IMR-90 (cell line): ENCODE measurements at regions not wholly inside any gene's neighbourhood (a gene's known extent, or its start where the extent isn't known, plus 50 kb on each side); places are given as distances from the start of the nearest gene placed in this dataset.

ENCODE experiments used
- ATAC-seq: fragments of 200-7000 bp; cut with Tn5 transposase; 2 replicates; pipeline ENCODE4 v1.9.1; 2020; ENCODE audit warnings: low read depth, mild to moderate bottlenecking, moderate library complexity
- BruUV-seq: library from RNA; stranded (reverse); fragments of 400-500 nt; replicated peaks from 2 replicates; lab custom pipeline; 2021; lab: Mats Ljungman, UMichigan
- CTCF ChIA-PET: fragments of 300-600 bp; formaldehyde crosslinking; extraction: SDS; loops from one replicate; lab custom pipeline; 2021; ENCODE audit warnings: antibody characterized with exemption; lab: Yijun Ruan, JAX
- POLR2A ChIA-PET: fragments of 300-600 bp; sonication (Branson Sonifier 250); formaldehyde crosslinking; loops from one replicate; lab custom pipeline; 2022; ENCODE audit warnings: antibody characterized with exemption; ENCODE audit not compliant: unreplicated experiment; lab: Charles Lee
- DNase-seq: peaks from one replicate; pipeline ENCODE4 v3.0.0; 2013
- H2AFZ ChIP-seq: replicated peaks from 2 replicates; pipeline ENCODE3; 2013; ENCODE audit warnings: low read length, mild to moderate bottlenecking; ENCODE audit not compliant: poor library complexity
- H2AK5ac ChIP-seq: 2 replicates; pipeline ENCODE4 v1.6.1; 2013; ENCODE audit warnings: low read depth, low read length, inconsistent platforms
- H2AK9ac ChIP-seq: replicated peaks from 2 replicates; pipeline ENCODE3; 2013; ENCODE audit warnings: mild to moderate bottlenecking, low read depth, low read length, moderate library complexity; ENCODE audit not compliant: poor library complexity
- H2BK120ac ChIP-seq: 2 replicates; pipeline ENCODE4 v1.6.1; 2013; ENCODE audit warnings: low read depth, low read length, inconsistent platforms
- H2BK15ac ChIP-seq: 3 replicates; pipeline ENCODE4 v1.6.1; 2013; ENCODE audit warnings: low read depth, low read length, inconsistent platforms
- H2BK20ac ChIP-seq: 2 replicates; pipeline ENCODE4 v1.6.1; 2013; ENCODE audit warnings: low read depth, mild to moderate bottlenecking, inconsistent platforms, low read length, moderate library complexity
- H2BK5ac ChIP-seq: 2 replicates; pipeline ENCODE4 v1.6.1; 2013; ENCODE audit warnings: mild to moderate bottlenecking, low read depth, low read length, inconsistent platforms; ENCODE audit not compliant: poor library complexity, severe bottlenecking
- H3K14ac ChIP-seq: replicated peaks from 2 replicates; pipeline ENCODE4 v1.6.1; 2013; ENCODE audit warnings: low read depth, low read length, inconsistent platforms
- H3K18ac ChIP-seq: 2 replicates; pipeline ENCODE4 v1.6.1; 2013; ENCODE audit warnings: low read depth, low read length, control low read depth
- H3K23ac ChIP-seq: 2 replicates; pipeline ENCODE4 v1.6.1; 2013; ENCODE audit warnings: low read depth, low read length, inconsistent platforms
- H3K27ac ChIP-seq: 2 replicates; pipeline ENCODE4 v1.5.1; 2013; ENCODE audit warnings: mild to moderate bottlenecking, control low read depth, low read length; ENCODE audit not compliant: insufficient read depth
- H3K27me3 ChIP-seq: 2 replicates; pipeline ENCODE4 v1.6.1; 2013; ENCODE audit warnings: low read length; ENCODE audit not compliant: control insufficient read depth, insufficient read depth
- H3K36me3 ChIP-seq: 2 replicates; pipeline ENCODE4 v1.6.1; 2013; ENCODE audit warnings: low read length, mixed read lengths; ENCODE audit not compliant: control insufficient read depth, insufficient read depth
- H3K4ac ChIP-seq: 2 replicates; pipeline ENCODE4 v1.6.1; 2013; ENCODE audit warnings: low read depth, low read length, inconsistent platforms
- H3K4me1 ChIP-seq: 2 replicates; pipeline ENCODE4 v1.6.1; 2013; ENCODE audit warnings: low read length, mixed read lengths; ENCODE audit not compliant: control insufficient read depth, insufficient read depth
- H3K4me2 ChIP-seq: 2 replicates; pipeline ENCODE4 v1.6.1; 2013; ENCODE audit warnings: low read depth, mild to moderate bottlenecking, control low read depth, low read length, moderate library complexity
- H3K4me3 ChIP-seq: 2 replicates; pipeline ENCODE4 v1.5.1; 2013; ENCODE audit warnings: low read depth, mild to moderate bottlenecking, control low read depth, low read length, moderate library complexity; ENCODE audit not compliant: insufficient read depth
- H3K56ac ChIP-seq: 2 replicates; pipeline ENCODE4 v1.6.1; 2013; ENCODE audit warnings: low read length, inconsistent platforms; ENCODE audit not compliant: insufficient read depth; ENCODE audit errors: extremely low read depth
- H3K79me1 ChIP-seq, 2 experiments: 2 replicates each; pipeline ENCODE4 v1.6.1; 2013; ENCODE audit warnings: low read length in 2 of 2, inconsistent platforms in 1 of 2, low read depth in 1 of 2
- H3K9ac ChIP-seq: 2 replicates; pipeline ENCODE4 v1.6.1; 2013; ENCODE audit warnings: low read depth, low read length, control low read depth
- H3K9me1 ChIP-seq: 2 replicates; pipeline ENCODE4 v1.6.1; 2013; ENCODE audit warnings: low read length, inconsistent platforms; ENCODE audit not compliant: insufficient read depth
- H3K9me3 ChIP-seq: 2 replicates; pipeline ENCODE4 v1.6.1; 2013; ENCODE audit warnings: low read length; ENCODE audit not compliant: control insufficient read depth, insufficient read depth
- H4K20me1 ChIP-seq: 2 replicates; pipeline ENCODE4 v1.6.1; 2013; ENCODE audit warnings: low read length, inconsistent platforms; ENCODE audit not compliant: insufficient read depth
- H4K5ac ChIP-seq: 2 replicates; pipeline ENCODE4 v1.6.1; 2013; ENCODE audit warnings: mild to moderate bottlenecking, low read depth, low read length, control low read depth
- H4K8ac ChIP-seq, 2 experiments: 2 replicates each; pipeline ENCODE4 v1.6.1; 2013; ENCODE audit warnings: low read depth in 2 of 2, low read length in 2 of 2, control low read depth in 1 of 2, inconsistent platforms in 1 of 2
- H4K91ac ChIP-seq: 2 replicates; pipeline ENCODE4 v1.6.1; 2013; ENCODE audit warnings: low read depth, low read length, inconsistent platforms; ENCODE audit not compliant: insufficient read depth
- BHLHE40 ChIP-seq: fragments of 150-350 bp; IDR thresholded peaks from 2 replicates; pipeline ENCODE4 v1.6.1; 2016; ENCODE audit warnings: mild to moderate bottlenecking, low read depth, low read length
- CEBPB ChIP-seq: IDR thresholded peaks from 2 replicates; pipeline ENCODE4 v1.6.1; 2012; ENCODE audit warnings: low read depth, low read length, improper control_type of control experiment
- CHD1 ChIP-seq: IDR thresholded peaks from 2 replicates; pipeline ENCODE4 v1.6.1; 2012; ENCODE audit warnings: low read depth, low read length, improper control_type of control experiment
- ELK1 ChIP-seq: fragments of 150-350 bp; IDR thresholded peaks from 2 replicates; pipeline ENCODE4 v1.6.1; 2016; ENCODE audit warnings: low read depth, mild to moderate bottlenecking, low read length, moderate library complexity, borderline replicate concordance
- FOS ChIP-seq: fragments of 150-350 bp; IDR thresholded peaks from 2 replicates; pipeline ENCODE4 v1.6.1; 2016; ENCODE audit warnings: low read depth, low read length
- MAFK ChIP-seq: IDR thresholded peaks from 2 replicates; pipeline ENCODE4 v1.6.1; 2012; ENCODE audit warnings: low read depth, low read length, improper control_type of control experiment
- MAZ ChIP-seq: IDR thresholded peaks from 2 replicates; pipeline ENCODE4 v1.6.1; 2012; ENCODE audit warnings: low read depth, mild to moderate bottlenecking, low read length, improper control_type of control experiment, moderate library complexity, borderline replicate concordance
- MXI1 ChIP-seq: IDR thresholded peaks from 2 replicates; pipeline ENCODE4 v1.6.1; 2012; ENCODE audit warnings: low read depth, mild to moderate bottlenecking, low read length, moderate library complexity, borderline replicate concordance
- NFE2L2 ChIP-seq: fragments of 150-350 bp; IDR thresholded peaks from 2 replicates; pipeline ENCODE4 v1.6.1; 2016; ENCODE audit warnings: low read depth, mild to moderate bottlenecking, low read length
- POLR2A ChIP-seq: IDR thresholded peaks from 2 replicates; pipeline ENCODE4 v1.6.1; 2012; ENCODE audit warnings: mild to moderate bottlenecking, low read depth, low read length
- RAD21 ChIP-seq: IDR thresholded peaks from 2 replicates; pipeline ENCODE4 v1.6.1; 2012; ENCODE audit warnings: low read length, improper control_type of control experiment
- SMC3 ChIP-seq: fragments of 150-350 bp; IDR thresholded peaks from 2 replicates; pipeline ENCODE4 v1.6.1; 2016; ENCODE audit warnings: low read depth, mild to moderate bottlenecking, antibody characterized with exemption, low read length, moderate library complexity
- USF2 ChIP-seq: fragments of 150-350 bp; IDR thresholded peaks from 2 replicates; pipeline ENCODE4 v1.6.1; 2017; ENCODE audit warnings: mild to moderate bottlenecking, antibody characterized with exemption, low read length, low read depth
- WGBS, 2 experiments: methylation state at CpG; one replicate each; pipeline versions ENCODE4 v1.1.5 to v1.1.7; 2013; ENCODE audit warnings: missing lambda C conversion rate in 2 of 2; ENCODE audit not compliant: insufficient read length in 1 of 2; ENCODE audit errors: extremely low coverage in 2 of 2; 5-methylcytosine and 5-hydroxymethylcytosine counted together
- dilution Hi-C: fragments of 300-500 bp; cut with HindIII; formaldehyde crosslinking; loops from one replicate; pipeline ENCODE4 v1.14.3; 2018; ENCODE audit warnings: low sequenced_read_pairs; ENCODE audit not compliant: unreplicated experiment
- in situ Hi-C: fragments of 300-500 bp; cut with MboI; formaldehyde crosslinking; loops from 3 replicates; pipeline ENCODE4 v1.14.3; 2019; ENCODE audit warnings: low sequenced_read_pairs, inconsistent platforms, mixed read lengths
- intact Hi-C: fragments of 100-400 bp; cut with micrococcal nuclease; formaldehyde crosslinking; loops from 2 replicates; pipeline ENCODE4 v1.10.0; 2022
- TF ChIP-seq, protein P1 (sequence below): conservative IDR thresholded peaks from 2 replicates; pipeline ENCODE4 v1.5.1; 2012; ENCODE audit warnings: mild to moderate bottlenecking, low read depth, low read length, improper control_type of control experiment

- H3K27ac ChIP-seq: no peak overlapping the region
- peaks cover 2% of the 10 kb centered on the region; the same call in 1 of the 2 replicates for H3K9me3 ChIP-seq
- no peaks in the 10 kb centered on the region for H3K27me3 ChIP-seq
- no peak for ATAC-seq
- H2BK20ac ChIP-seq: no peak overlapping the region
- no peak overlapping the region for H3K56ac ChIP-seq
- in situ Hi-C loops (no loop called here), dilution Hi-C loops (no loop called here), intact Hi-C loops (no loop called here)
- H3K18ac ChIP-seq: no peak overlapping the region
- H3K36me3 ChIP-seq: no peaks in the 10 kb centered on the region
- H2BK15ac ChIP-seq: no peak overlapping the region
- H3K14ac ChIP-seq: no peak overlapping the region
- H3K4me2 ChIP-seq: no peak overlapping the region
- ChIA-PET CTCF (no interaction called here), POLR2A (no interaction called here)
- H2AK9ac ChIP-seq: no peak overlapping the region
- no peak overlapping the region for H4K8ac ChIP-seq
- H4K91ac ChIP-seq: no peak overlapping the region
- no peak overlapping the region for H3K4ac ChIP-seq
- no peak overlapping the region for H3K9ac ChIP-seq
- H4K5ac ChIP-seq: no peak overlapping the region
- H3K4me1 ChIP-seq: no peaks in the 10 kb centered on the region
- TF ChIP-seq CHD1 (no peak), BHLHE40 (no peak), MAZ (no peak), NFE2L2 (no peak), POLR2A (no peak), CEBPB (no peak), FOS (no peak), MXI1 (no peak), ELK1 (no peak), SMC3 (no peak), USF2 (no peak), MAFK (no peak), RAD21 (no peak)
- TF ChIP-seq, protein P1, sequence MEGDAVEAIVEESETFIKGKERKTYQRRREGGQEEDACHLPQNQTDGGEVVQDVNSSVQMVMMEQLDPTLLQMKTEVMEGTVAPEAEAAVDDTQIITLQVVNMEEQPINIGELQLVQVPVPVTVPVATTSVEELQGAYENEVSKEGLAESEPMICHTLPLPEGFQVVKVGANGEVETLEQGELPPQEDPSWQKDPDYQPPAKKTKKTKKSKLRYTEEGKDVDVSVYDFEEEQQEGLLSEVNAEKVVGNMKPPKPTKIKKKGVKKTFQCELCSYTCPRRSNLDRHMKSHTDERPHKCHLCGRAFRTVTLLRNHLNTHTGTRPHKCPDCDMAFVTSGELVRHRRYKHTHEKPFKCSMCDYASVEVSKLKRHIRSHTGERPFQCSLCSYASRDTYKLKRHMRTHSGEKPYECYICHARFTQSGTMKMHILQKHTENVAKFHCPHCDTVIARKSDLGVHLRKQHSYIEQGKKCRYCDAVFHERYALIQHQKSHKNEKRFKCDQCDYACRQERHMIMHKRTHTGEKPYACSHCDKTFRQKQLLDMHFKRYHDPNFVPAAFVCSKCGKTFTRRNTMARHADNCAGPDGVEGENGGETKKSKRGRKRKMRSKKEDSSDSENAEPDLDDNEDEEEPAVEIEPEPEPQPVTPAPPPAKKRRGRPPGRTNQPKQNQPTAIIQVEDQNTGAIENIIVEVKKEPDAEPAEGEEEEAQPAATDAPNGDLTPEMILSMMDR: no peak
- H2BK5ac ChIP-seq: no peak overlapping the region
- no peaks in the 10 kb centered on the region for H3K79me1 ChIP-seq
- no peak overlapping the region for H2AK5ac ChIP-seq
- no CpG with 5 or more reads among the region's 20 CpGs for WGBS, 2 experiments
- no peaks in the 10 kb centered on the region for H3K9me1 ChIP-seq
- no peaks in the 10 kb centered on the region for H4K20me1 ChIP-seq
- H3K4me3 ChIP-seq: no peak overlapping the region
- no peak for DNase-seq
- no TSS peak for BruUV-seq
- H2AFZ ChIP-seq: no peak overlapping the region
- no peak overlapping the region for H2BK120ac ChIP-seq
- H3K23ac ChIP-seq: no peak overlapping the region
These were observed 255.1 kb downstream of the PARP8 start for GRCh38 chr5:50921366-50922133.
